ENCODE measurements at regions not wholly inside any gene's neighbourhood (a gene's known extent, or its start where the extent isn't known, plus 50 kb on each side); places are given as distances from the start of the nearest gene placed in this dataset.

- DNase-seq = no peak
Observed at GRCh38 chr3:145981056-145981455, 179.9 kb downstream of the PLOD2 start.

- DNase-seq = no peak
Observed at GRCh38 chr3:145983101-145983500, 177.9 kb downstream of the PLOD2 start.

Data from T-helper 1 cell (primary cell).